GM18498 (cell line): ENCODE measurements at regions not wholly inside any gene's neighbourhood (a gene's known extent, or its start where the extent isn't known, plus 50 kb on each side); places are given as distances from the start of the nearest gene placed in this dataset.

Source experiments
- ATAC-seq: cut with Tn5 transposase; IDR thresholded peaks from one replicate; pipeline ENCODE4 v1.9.1; 2021; ENCODE audit warnings: mild to moderate bottlenecking, moderate library complexity; ENCODE audit not compliant: unreplicated experiment

DNA sequence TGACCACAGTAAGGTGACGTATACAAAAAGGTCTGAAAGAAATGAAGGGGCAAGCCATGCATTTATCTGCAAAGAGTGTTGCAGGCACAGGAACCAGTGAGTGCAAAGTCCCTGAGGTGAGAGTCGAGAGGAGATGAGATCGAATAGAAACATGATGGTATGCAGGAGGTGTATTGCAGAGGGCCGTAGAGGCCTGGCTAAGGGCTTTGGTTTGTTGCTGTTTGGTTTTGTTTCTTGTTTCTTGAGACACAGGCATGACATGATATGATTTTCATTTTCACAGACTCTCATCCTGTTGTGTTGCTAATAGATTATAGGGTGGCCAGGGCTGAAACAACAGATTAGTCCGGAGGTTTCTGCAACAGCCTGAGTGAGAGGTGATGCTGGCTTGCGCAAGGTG lies 80.4 kb downstream of the HSPH1 start:
- ATAC-seq = peak; percentile 93

- no peak for ATAC-seq
These were observed 86.9 kb downstream of the HSPH1 start for GRCh38 chr13:31074756-31075155.

- peak; percentile 93 for ATAC-seq
These were observed 87.6 kb downstream of the HSPH1 start for GRCh38 chr13:31073859-31074718.

GRCh38 chr13:31072041-31072440 lies 89.7 kb downstream of the HSPH1 start:
- no peak for ATAC-seq

GRCh38 chr13:31069808-31070534 lies 91.7 kb downstream of the HSPH1 start:
- no peak for ATAC-seq

- ATAC-seq = no peak
These were observed 93.6 kb downstream of the HSPH1 start for GRCh38 chr13:31068119-31068423.

GRCh38 chr13:31067416-31068118 lies 94.1 kb downstream of the HSPH1 start:
- ATAC-seq = no peak

GRCh38 chr13:31064636-31065035 lies 97.1 kb downstream of the HSPH1 start:
- no peak for ATAC-seq

DNA sequence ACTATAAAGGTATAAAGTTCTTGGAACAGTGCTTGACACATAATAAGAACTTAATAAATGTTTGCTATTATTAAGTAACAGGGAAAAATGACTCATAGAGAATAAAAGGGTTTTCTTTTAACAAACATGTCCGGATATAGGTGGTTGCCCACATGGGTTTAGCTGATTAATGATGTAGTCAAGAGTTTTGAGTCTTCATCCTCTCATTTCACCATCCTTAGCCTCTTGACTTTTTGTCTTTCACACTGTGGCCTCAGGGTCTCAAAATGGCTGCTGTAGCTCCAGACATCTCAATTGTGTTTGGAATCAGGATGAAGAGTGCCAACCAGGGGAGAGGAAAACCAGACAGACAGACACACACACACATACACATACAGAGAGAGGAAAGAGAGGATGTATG lies 97.9 kb downstream of the HSPH1 start:
- no peak for ATAC-seq

DNA sequence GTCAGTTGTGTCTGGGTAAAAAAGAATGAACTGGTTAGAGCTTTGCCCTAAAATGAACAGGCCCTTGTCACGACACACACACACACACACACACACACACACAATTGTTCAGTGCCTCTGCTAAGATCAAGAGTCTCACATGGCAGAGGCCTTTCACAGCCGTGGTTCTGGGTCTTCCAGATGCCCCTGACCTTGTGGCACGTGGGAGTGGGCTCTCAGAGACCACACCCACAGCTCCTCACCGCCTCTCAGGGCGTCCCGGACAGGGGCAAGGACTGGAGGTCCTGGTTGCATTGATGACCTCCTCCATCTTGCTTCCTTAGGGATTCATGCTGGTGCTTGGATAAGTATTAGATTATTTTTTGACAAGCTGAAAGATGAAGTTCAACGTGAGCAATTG lies 101.0 kb downstream of the HSPH1 start:
- no peak for ATAC-seq

DNA sequence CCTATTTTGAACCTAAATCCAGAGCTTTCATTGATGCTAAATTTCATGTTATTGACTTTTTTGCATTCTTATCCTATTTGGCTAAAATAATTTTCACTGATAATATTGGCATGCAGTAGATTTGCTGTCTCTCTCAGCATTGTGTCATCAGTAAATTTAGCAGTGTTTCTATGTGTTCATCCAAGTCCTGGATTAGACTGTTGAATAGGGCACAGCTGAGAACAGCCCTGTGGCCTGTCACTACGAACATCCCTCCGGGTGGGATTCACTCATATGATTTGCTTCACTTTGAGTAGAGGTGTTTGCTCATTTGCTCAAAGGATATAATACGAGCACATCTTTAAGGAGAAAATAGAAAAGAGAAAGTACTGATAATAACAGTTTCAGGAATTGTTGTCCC lies 101.5 kb downstream of the HSPH1 start:
- no peak for ATAC-seq

DNA sequence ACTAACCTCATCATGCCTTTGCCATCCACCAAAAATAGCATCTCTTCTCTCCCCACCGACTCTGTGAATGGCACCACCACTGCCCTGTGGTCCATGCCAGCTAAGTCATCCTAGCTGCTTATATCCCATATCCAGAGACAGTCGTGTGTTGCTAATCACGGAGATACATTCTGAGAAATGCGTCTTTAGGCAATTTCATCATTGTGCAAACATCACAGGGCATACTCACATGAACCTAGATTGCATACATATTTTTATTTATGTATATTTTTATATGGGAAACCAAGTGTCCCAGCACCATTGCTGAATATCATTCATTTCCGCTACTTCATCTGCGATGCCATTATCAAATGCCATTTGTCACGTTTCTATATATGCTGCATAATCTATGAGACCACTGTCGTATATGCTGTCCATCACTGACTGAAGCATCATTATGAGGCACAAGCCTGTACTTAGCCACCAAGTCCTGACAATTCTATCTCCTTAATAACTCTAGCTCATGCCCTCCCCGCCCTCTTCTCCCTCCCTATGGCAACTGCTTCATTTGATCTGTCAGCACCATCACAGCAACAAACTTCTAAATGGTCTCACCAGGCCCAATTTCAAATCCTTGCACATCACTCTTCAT lies 104.2 kb downstream of the HSPH1 start:
- no peak for ATAC-seq

- ATAC-seq = no peak
These were observed 104.9 kb downstream of the HSPH1 start for GRCh38 chr13:31056644-31057271.

GRCh38 chr13:31055589-31055988 lies 106.1 kb downstream of the HSPH1 start:
- ATAC-seq = no peak

GRCh38 chr13:31054632-31055031 lies 107.1 kb downstream of the HSPH1 start:
- ATAC-seq = no peak

- ATAC-seq = no peak
These were observed 107.8 kb downstream of the HSPH1 start for GRCh38 chr13:31053896-31054295.

DNA sequence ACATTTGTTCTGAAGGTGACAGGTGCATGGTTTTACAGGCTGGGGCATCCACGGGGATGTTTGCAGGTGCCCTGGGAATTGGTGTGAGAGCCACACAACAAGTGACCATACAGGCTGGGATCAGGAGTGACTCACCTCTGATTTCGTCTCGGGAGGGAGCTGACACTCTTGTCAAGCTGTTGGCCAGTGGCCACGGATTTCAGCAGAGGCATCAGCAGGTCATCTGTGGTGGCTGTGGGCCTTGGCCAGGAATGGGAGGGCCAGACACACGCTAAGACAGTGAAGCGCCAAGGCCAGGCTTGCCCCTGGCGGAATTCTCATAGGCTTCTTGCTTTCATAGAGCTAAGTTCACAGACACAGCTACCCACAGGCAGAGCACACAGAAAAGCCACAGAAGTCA lies 108.6 kb downstream of the HSPH1 start:
- ATAC-seq = no peak

GRCh38 chr13:31052478-31052877 lies 109.2 kb downstream of the HSPH1 start:
- ATAC-seq = no peak

DNA sequence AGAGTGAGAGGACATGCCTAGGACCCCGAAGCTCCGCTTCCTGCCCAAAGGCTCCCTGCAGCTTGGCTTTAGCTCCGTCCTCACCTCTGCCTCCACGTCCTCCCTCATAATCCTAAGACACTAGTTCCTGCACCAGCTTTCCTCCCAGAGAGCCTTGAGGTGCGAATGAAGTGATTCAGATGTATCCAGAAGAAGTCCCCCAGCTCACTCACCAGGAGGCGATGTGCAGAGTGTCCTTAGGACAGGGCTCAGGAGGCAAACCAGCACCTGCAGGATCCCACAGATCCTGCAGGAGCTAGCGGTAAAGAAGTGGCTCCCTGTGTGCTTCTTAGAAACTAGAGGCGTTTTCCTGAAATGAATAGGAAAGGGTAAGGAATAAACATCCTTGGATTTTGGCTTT lies 109.7 kb downstream of the HSPH1 start:
- no peak for ATAC-seq

DNA sequence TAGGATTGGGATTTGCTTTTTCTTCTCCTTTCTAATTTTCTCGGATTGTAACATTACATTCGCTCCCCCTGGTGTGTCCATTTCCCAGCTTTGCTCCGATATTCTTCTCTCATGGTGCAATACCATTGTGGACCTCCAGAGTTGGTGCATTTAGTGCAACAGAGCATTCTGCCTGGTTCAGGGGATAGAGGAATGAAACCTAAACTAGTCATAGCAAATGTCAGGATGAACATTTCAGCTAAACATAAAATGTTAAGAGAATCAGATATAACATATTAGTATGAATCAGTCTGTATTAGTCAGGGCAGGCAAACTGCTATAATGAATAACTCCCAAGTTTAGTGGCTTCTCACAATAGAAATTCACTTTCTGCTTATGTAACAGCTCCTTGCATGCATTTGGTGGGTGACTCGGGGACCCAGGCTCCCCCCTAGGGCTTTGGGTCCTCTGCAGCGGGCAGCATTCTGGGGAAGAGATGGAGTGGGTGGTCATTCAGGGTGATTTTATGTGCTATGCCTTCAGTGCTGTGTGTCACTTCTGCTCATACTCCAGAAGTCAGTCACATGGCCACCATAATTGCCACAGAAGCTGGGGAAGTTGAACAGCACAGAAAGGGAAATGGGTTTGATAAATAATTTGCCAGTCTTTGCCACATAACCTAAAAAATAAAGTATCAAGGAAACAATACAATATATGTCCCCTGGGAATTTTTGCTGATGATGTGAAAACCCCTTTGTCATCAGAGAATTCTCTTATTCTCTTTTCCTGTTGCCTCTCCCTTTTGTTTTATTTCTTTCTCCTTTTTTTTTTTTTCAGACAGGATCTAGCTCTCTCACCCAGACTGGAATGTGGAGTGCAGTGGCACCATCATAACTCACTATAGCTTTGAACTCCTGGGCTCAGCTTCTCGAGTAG lies 111.0 kb downstream of the HSPH1 start:
- ATAC-seq = no peak
